ENCODE measurements at regions not wholly inside any gene's neighbourhood (a gene's known extent, or its start where the extent isn't known, plus 50 kb on each side); places are given as distances from the start of the nearest gene placed in this dataset.

DNA sequence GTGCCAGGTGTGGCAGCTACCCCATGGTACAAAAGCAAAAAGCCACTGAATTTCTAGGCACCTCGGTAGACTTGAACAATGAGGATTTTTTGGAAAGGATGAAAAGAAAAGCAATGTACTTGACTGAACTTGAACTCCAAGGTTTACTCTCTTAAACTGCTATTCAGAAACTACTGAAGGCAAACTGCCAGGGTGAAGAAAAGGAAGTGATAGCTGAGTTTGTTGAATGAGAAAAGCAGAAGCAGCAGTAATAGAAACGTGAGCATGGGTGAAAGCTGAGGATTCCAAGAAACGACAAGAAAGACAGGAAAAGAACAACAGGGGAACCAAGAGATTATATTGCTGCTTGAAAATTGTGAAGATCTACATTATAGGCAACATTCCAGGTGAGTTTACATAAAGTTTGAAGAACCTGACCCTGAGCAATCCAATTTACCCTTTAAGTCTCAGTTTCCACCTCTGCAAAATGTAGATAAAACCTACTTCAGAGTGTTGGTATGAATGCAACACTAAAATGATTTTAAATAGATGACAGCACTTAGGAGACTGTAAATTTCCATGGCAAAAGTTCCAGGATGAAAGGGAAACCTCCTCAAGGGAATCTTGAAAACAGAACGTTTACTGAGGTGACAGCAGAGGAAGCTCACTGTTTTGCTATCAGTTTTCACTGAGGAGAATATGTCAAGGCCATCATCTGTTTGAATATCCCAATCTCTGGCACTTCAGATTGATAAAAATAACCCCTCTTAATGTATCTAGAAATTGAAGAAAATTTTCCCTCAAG is 245.8 kb downstream of the SPATA31D1 start:
- FAIRE-seq (no peak), ATAC-seq (no peak), DNase-seq (ENCODE audit: low read depth in 1 of 2, low spot score in 1 of 2) (no peak)
- H3K4me1 ChIP-seq = no peaks in the 10 kb centered on the region
- TF ChIP-seq MYC (IDR thresholded peaks at IDR 0.05; ENCODE audit: borderline replicate concordance, low read length) = no peak
- no peak for TF ChIP-seq POLR2A (IDR thresholded peaks at IDR 0.05; ENCODE audit: low read length)
- no peak for TF ChIP-seq CBX2 (IDR thresholded peaks at IDR 0.05; ENCODE audit: borderline replicate concordance, low read depth)
- TF ChIP-seq EHF (CRISPR knock-in tag; IDR thresholded peaks at IDR 0.05) = no peak
- no peak for TF ChIP-seq NPAS2 (CRISPR knock-in tag; IDR thresholded peaks at IDR 0.05; ENCODE audit: borderline replicate concordance)
- no peak for TF ChIP-seq RCOR1 (IDR thresholded peaks at IDR 0.05; ENCODE audit: low read depth, low read length)
- no peak for TF ChIP-seq NR3C1 (IDR thresholded peaks at IDR 0.05)
- TF ChIP-seq ESRRA (IDR thresholded peaks at IDR 0.05; ENCODE audit: borderline replicate concordance, low read length) = no peak
- TF ChIP-seq, protein P1, sequence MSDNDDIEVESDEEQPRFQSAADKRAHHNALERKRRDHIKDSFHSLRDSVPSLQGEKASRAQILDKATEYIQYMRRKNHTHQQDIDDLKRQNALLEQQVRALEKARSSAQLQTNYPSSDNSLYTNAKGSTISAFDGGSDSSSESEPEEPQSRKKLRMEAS (IDR thresholded peaks at IDR 0.05) = no peak
- TF ChIP-seq EP300 (IDR thresholded peaks at IDR 0.05) = no peak
- TF ChIP-seq, protein P2, sequence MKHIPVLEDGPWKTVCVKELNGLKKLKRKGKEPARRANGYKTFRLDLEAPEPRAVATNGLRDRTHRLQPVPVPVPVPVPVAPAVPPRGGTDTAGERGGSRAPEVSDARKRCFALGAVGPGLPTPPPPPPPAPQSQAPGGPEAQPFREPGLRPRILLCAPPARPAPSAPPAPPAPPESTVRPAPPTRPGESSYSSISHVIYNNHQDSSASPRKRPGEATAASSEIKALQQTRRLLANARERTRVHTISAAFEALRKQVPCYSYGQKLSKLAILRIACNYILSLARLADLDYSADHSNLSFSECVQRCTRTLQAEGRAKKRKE (CRISPR knock-in tag; IDR thresholded peaks at IDR 0.05; ENCODE audit: low read depth) = no peak
- no peak for TF ChIP-seq CHD2 (IDR thresholded peaks at IDR 0.05; ENCODE audit: low read length, partially characterized antibody)
- no peak for TF ChIP-seq RAD21 (conservative IDR thresholded peaks at IDR 0.05 in 1 of 2, IDR thresholded peaks at IDR 0.05 in 1 of 2)
- TF ChIP-seq, protein P3, sequence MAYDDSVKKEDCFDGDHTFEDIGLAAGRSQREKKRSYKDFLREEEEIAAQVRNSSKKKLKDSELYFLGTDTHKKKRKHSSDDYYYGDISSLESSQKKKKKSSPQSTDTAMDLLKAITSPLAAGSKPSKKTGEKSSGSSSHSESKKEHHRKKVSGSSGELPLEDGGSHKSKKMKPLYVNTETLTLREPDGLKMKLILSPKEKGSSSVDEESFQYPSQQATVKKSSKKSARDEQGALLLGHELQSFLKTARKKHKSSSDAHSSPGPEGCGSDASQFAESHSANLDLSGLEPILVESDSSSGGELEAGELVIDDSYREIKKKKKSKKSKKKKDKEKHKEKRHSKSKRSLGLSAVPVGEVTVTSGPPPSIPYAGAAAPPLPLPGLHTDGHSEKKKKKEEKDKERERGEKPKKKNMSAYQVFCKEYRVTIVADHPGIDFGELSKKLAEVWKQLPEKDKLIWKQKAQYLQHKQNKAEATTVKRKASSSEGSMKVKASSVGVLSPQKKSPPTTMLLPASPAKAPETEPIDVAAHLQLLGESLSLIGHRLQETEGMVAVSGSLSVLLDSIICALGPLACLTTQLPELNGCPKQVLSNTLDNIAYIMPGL (CRISPR knock-in tag; IDR thresholded peaks at IDR 0.05; ENCODE audit: borderline replicate concordance) = no peak
- TF ChIP-seq, protein P4, sequence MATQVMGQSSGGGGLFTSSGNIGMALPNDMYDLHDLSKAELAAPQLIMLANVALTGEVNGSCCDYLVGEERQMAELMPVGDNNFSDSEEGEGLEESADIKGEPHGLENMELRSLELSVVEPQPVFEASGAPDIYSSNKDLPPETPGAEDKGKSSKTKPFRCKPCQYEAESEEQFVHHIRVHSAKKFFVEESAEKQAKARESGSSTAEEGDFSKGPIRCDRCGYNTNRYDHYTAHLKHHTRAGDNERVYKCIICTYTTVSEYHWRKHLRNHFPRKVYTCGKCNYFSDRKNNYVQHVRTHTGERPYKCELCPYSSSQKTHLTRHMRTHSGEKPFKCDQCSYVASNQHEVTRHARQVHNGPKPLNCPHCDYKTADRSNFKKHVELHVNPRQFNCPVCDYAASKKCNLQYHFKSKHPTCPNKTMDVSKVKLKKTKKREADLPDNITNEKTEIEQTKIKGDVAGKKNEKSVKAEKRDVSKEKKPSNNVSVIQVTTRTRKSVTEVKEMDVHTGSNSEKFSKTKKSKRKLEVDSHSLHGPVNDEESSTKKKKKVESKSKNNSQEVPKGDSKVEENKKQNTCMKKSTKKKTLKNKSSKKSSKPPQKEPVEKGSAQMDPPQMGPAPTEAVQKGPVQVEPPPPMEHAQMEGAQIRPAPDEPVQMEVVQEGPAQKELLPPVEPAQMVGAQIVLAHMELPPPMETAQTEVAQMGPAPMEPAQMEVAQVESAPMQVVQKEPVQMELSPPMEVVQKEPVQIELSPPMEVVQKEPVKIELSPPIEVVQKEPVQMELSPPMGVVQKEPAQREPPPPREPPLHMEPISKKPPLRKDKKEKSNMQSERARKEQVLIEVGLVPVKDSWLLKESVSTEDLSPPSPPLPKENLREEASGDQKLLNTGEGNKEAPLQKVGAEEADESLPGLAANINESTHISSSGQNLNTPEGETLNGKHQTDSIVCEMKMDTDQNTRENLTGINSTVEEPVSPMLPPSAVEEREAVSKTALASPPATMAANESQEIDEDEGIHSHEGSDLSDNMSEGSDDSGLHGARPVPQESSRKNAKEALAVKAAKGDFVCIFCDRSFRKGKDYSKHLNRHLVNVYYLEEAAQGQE (IDR thresholded peaks at IDR 0.05) = no peak
- TF ChIP-seq MAZ (IDR thresholded peaks at IDR 0.05; ENCODE audit: borderline replicate concordance, low read depth, low read length) = no peak
- TF ChIP-seq ZSCAN20 (CRISPR knock-in tag; IDR thresholded peaks at IDR 0.05) = no peak
- TF ChIP-seq, protein P5, sequence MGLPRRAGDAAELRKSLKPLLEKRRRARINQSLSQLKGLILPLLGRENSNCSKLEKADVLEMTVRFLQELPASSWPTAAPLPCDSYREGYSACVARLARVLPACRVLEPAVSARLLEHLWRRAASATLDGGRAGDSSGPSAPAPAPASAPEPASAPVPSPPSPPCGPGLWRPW (IDR thresholded peaks at IDR 0.05) = no peak
- no peak for TF ChIP-seq TP53 (CRISPR knock-in tag; IDR thresholded peaks at IDR 0.05)
- H3K9me3 ChIP-seq = peaks cover 5% of the 10 kb centered on the region; the same call in 2 of the 3 replicates
- H3K4me2 ChIP-seq = no peak overlapping the region
- H3K27ac ChIP-seq = no peak overlapping the region
- WGBS (ENCODE audit: missing lambda C conversion rate) = 4% methylated on average over 4 of the region's 4 CpGs
- no peak overlapping the region for H3K4me3 ChIP-seq
- CTCF ChIA-PET = no interaction called here
- POLR2A ChIA-PET = no interaction called here

Data from A549 (cell line).